GM13977 (cell line): ENCODE measurements at regions not wholly inside any gene's neighbourhood (a gene's known extent, or its start where the extent isn't known, plus 50 kb on each side); places are given as distances from the start of the nearest gene placed in this dataset.

Source experiments
- DNase-seq: peaks from one replicate; pipeline ENCODE4 v3.0.0; 2012; ENCODE audit warnings: low spot score
- CTCF ChIP-seq: IDR thresholded peaks from 2 replicates; pipeline ENCODE4 v1.5.1; 2012; ENCODE audit warnings: mild to moderate bottlenecking, control low read depth; ENCODE audit not compliant: insufficient read depth; ENCODE audit errors: extremely low read depth, missing control alignments
- in situ Hi-C: fragments of 300-500 bp; cut with MboI; formaldehyde crosslinking; loops from one replicate; pipeline ENCODE4 v1.12.0; 2022; ENCODE audit warnings: low sequenced_read_pairs, low pct_unique_long_range_greater_than_20kb, mixed read lengths, inconsistent platforms; ENCODE audit not compliant: unreplicated experiment

- no peak for TF ChIP-seq CTCF
- no peak for DNase-seq
- in situ Hi-C loops = no loop called here
Observed at GRCh38 chr4:67080046-67080557, 465.2 kb downstream of the CENPC start.

GRCh38 chr4:67071641-67072040, 473.7 kb downstream of the CENPC start:
- no peak for TF ChIP-seq CTCF
- no peak for DNase-seq
- in situ Hi-C loops = no loop called here

- no peak for TF ChIP-seq CTCF
- DNase-seq = no peak
- in situ Hi-C loops = no loop called here
Observed at GRCh38 chr4:67055319-67055718, 490.0 kb downstream of the CENPC start.

GRCh38 chr4:67054896-67055295, 490.4 kb downstream of the CENPC start:
- no peak for TF ChIP-seq CTCF
- in situ Hi-C loops = no loop called here
- DNase-seq = no peak

GRCh38 chr4:67052814-67053675, 492.3 kb downstream of the CENPC start:
- no peak for DNase-seq
- in situ Hi-C loops = no loop called here
- TF ChIP-seq CTCF = no peak

GRCh38 chr4:67051000-67051789, 494.1 kb downstream of the CENPC start:
- no peak for TF ChIP-seq CTCF
- no peak for DNase-seq
- in situ Hi-C loops = no loop called here
